ENCODE measurements at regions not wholly inside any gene's neighbourhood (a gene's known extent, or its start where the extent isn't known, plus 50 kb on each side); places are given as distances from the start of the nearest gene placed in this dataset.

- no peak for DNase-seq
- H3K27ac ChIP-seq: peak overlapping the region; percentile 70 to 81 (median 76)
- ATAC-seq (ENCODE audit: low FRiP score in 2 of 2): peak; percentile 56 to 65
- no peak overlapping the region for H3K4me3 ChIP-seq
- no peaks in the 10 kb centered on the region for H3K36me3 ChIP-seq
- 57 to 72% methylated on average over 6 of the region's 6 CpGs for WGBS, 2 donors
- no peaks in the 10 kb centered on the region for H3K27me3 ChIP-seq
- peaks cover 0 to 5% (median 0%) of the 10 kb centered on the region in 4 donors for H3K4me1 ChIP-seq
- TF ChIP-seq POLR2A (IDR thresholded peaks at IDR 0.05) (peak in 1 of 4 donors; percentile 38), CTCF (IDR thresholded peaks at IDR 0.05) (no peak), EP300 (IDR thresholded peaks at IDR 0.05) (peak; percentile 54 to 99 (median 90)), POLR2AphosphoS5 (IDR thresholded peaks at IDR 0.05) (peak in 1 of 2 donors; percentile 50)
- H3K9me3 ChIP-seq: no peaks in the 10 kb centered on the region
These were observed 113.7 kb upstream of the LOC128125822 start for GRCh38 chr6:63458480-63459115.

GRCh38 chr6:63459814-63460213 lies 112.5 kb upstream of the LOC128125822 start:
- H3K27me3 ChIP-seq: no peaks in the 10 kb centered on the region
- 78 to 89% methylated on average over 5 of the region's 5 CpGs for WGBS, 2 donors

GRCh38 chr6:63460971-63461370 lies 111.3 kb upstream of the LOC128125822 start:
- Histone ChIP-seq H3K4me3 (no peak overlapping the region), H3K9me3 (no peaks in the 10 kb centered on the region), H3K27me3 (no peaks in the 10 kb centered on the region), H3K36me3 (no peaks in the 10 kb centered on the region), H3K27ac (no peak overlapping the region), H3K4me1 (peaks cover 0 to 5% (median 0%) of the 10 kb centered on the region in 4 donors)
- no peak for TF ChIP-seq POLR2A (IDR thresholded peaks at IDR 0.05)
- TF ChIP-seq EP300 (IDR thresholded peaks at IDR 0.05): no peak
- TF ChIP-seq CTCF (IDR thresholded peaks at IDR 0.05): no peak
- TF ChIP-seq POLR2AphosphoS5 (IDR thresholded peaks at IDR 0.05): no peak
- 88 to 91% methylated on average over 9 to 10 of the region's 10 CpGs for WGBS, 2 donors
- DNase-seq (no peak), ATAC-seq (ENCODE audit: low FRiP score in 2 of 2) (no peak)

More at GRCh38 chr6:63459814-63460213, 112.5 kb upstream of the LOC128125822 start:
- Histone ChIP-seq H3K4me1 (peaks cover 0 to 5% (median 0%) of the 10 kb centered on the region in 4 donors), H3K4me3 (no peak overlapping the region), H3K36me3 (no peaks in the 10 kb centered on the region), H3K27ac (no peak overlapping the region), H3K9me3 (no peaks in the 10 kb centered on the region)
- ATAC-seq (ENCODE audit: low FRiP score in 2 of 2) (no peak), DNase-seq (no peak)
- TF ChIP-seq CTCF (IDR thresholded peaks at IDR 0.05) (no peak), POLR2A (IDR thresholded peaks at IDR 0.05) (no peak), EP300 (IDR thresholded peaks at IDR 0.05) (no peak), POLR2AphosphoS5 (IDR thresholded peaks at IDR 0.05) (no peak)

GRCh38 chr6:63464060-63464459 lies 108.2 kb upstream of the LOC128125822 start:
- H3K9me3 ChIP-seq: no peaks in the 10 kb centered on the region
- no peaks in the 10 kb centered on the region for H3K4me1 ChIP-seq
- no peak overlapping the region for H3K27ac ChIP-seq
- no peak overlapping the region for H3K4me3 ChIP-seq
- H3K36me3 ChIP-seq: no peaks in the 10 kb centered on the region
- no peak for ATAC-seq (ENCODE audit: low FRiP score in 2 of 2)
- no peak for TF ChIP-seq CTCF (IDR thresholded peaks at IDR 0.05)
- no peak for DNase-seq
- H3K27me3 ChIP-seq: no peaks in the 10 kb centered on the region

DNA sequence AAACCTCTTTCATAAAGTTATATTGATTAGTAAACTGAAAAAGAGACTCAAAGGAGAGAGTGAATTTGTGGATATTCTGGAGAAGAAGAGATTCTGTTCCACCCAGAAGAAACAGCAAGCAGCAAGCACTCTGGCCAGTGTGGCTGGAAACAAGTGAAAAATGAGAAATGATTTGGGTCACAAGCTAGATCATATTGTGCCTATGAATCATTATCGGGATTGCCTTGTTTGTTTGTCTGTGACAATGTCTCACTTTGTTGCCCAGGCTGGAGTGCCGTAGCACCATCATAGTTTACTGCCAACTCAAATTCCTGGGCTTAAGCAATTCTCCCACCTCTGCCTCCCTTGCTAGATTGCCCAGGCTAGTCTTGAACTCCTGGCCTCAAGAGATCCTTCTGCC lies 106.5 kb upstream of the LOC128125822 start:
- WGBS, 2 donors: 72 to 83% methylated on average over 2 of the region's 2 CpGs
- no peak for DNase-seq
- H3K9me3 ChIP-seq: no peaks in the 10 kb centered on the region
- ATAC-seq (ENCODE audit: low FRiP score in 2 of 2): no peak
- no peaks in the 10 kb centered on the region for H3K27me3 ChIP-seq
- TF ChIP-seq POLR2A (IDR thresholded peaks at IDR 0.05) (no peak), CTCF (IDR thresholded peaks at IDR 0.05) (no peak), EP300 (IDR thresholded peaks at IDR 0.05) (no peak), POLR2AphosphoS5 (IDR thresholded peaks at IDR 0.05) (no peak)
- no peak overlapping the region for H3K4me3 ChIP-seq
- no peaks in the 10 kb centered on the region for H3K36me3 ChIP-seq
- H3K4me1 ChIP-seq: no peaks in the 10 kb centered on the region
- no peak overlapping the region for H3K27ac ChIP-seq
